GM23248 (cell line): ENCODE measurements at regions not wholly inside any gene's neighbourhood (a gene's known extent, or its start where the extent isn't known, plus 50 kb on each side); places are given as distances from the start of the nearest gene placed in this dataset.

Source experiments
- DNase-seq: peaks from one replicate; pipeline ENCODE4 v3.0.0-alpha.2; 2015
- H2AFZ ChIP-seq: fragments of 200-600 bp; sonication (generic); 2 replicates; pipeline ENCODE4 v1.6.1; 2016; ENCODE audit warnings: antibody characterized with exemption
- H3F3A ChIP-seq: fragments of 200-600 bp; sonication (generic); 2 replicates; pipeline ENCODE4 v1.6.1; 2016; ENCODE audit warnings: mild to moderate bottlenecking, antibody characterized with exemption, mixed run types; ENCODE audit not compliant: insufficient read depth
- H3K27ac ChIP-seq: fragments of 200-600 bp; sonication (generic); 2 replicates; pipeline ENCODE4 v1.5.1; 2016; ENCODE audit warnings: mild to moderate bottlenecking
- H3K27me3 ChIP-seq: fragments of 200-600 bp; sonication (generic); replicated peaks from 2 replicates; pipeline ENCODE4 v1.6.1; 2016; ENCODE audit warnings: mild to moderate bottlenecking; ENCODE audit not compliant: insufficient read depth
- H3K36me3 ChIP-seq: fragments of 200-600 bp; sonication (generic); 2 replicates; pipeline ENCODE4 v1.6.1; 2016; ENCODE audit warnings: low read depth, mild to moderate bottlenecking
- H3K4me1 ChIP-seq: fragments of 200-600 bp; sonication (generic); 2 replicates; pipeline ENCODE4 v1.6.1; 2016; ENCODE audit warnings: mild to moderate bottlenecking; ENCODE audit not compliant: insufficient read depth
- H3K4me2 ChIP-seq: fragments of 200-600 bp; sonication (generic); one replicate; pipeline ENCODE4 v1.6.1; 2016; ENCODE audit warnings: mild to moderate bottlenecking; ENCODE audit not compliant: unreplicated experiment
- H3K4me3 ChIP-seq: fragments of 200-600 bp; sonication (generic); 2 replicates; pipeline ENCODE4 v1.5.1; 2016; ENCODE audit warnings: mild to moderate bottlenecking
- H3K79me2 ChIP-seq: fragments of 200-600 bp; sonication (generic); 2 replicates; pipeline ENCODE4 v1.6.1; 2016; ENCODE audit warnings: mild to moderate bottlenecking; ENCODE audit not compliant: insufficient read depth
- H3K9ac ChIP-seq: fragments of 200-600 bp; sonication (generic); 2 replicates; pipeline ENCODE4 v1.6.1; 2016; ENCODE audit warnings: mild to moderate bottlenecking
- H3K9me2 ChIP-seq: fragments of 200-600 bp; sonication (generic); 2 replicates; pipeline ENCODE4 v1.6.1; 2016; ENCODE audit warnings: mixed run types, mild to moderate bottlenecking, moderate library complexity; ENCODE audit not compliant: insufficient read depth
- H3K9me3 ChIP-seq: fragments of 200-600 bp; sonication (generic); one replicate; pipeline ENCODE4 v1.6.1; 2017; ENCODE audit warnings: low read depth
- H4K20me1 ChIP-seq: fragments of 200-600 bp; sonication (generic); 2 replicates; pipeline ENCODE4 v1.6.0; 2016; ENCODE audit not compliant: insufficient read depth
- EZH2 ChIP-seq: fragments of 200-600 bp; sonication (generic); IDR thresholded peaks from 2 replicates; pipeline ENCODE4 v1.6.1; 2018; ENCODE audit warnings: antibody characterized with exemption, mild to moderate bottlenecking; ENCODE audit not compliant: insufficient read depth, poor library complexity, severe bottlenecking
- EZH2phosphoT487 ChIP-seq: fragments of 200-600 bp; sonication (generic); IDR thresholded peaks from 2 replicates; pipeline ENCODE4 v1.6.1; 2018; ENCODE audit warnings: antibody characterized with exemption, moderate library complexity, mild to moderate bottlenecking, low read depth; ENCODE audit not compliant: insufficient read depth
- WGBS, 2 experiments: methylation state at CpG; one replicate each; pipeline ENCODE4 v1.1.6; 2015 to 2017; ENCODE audit warnings: low lambda C conversion rate in 2 of 2, low coverage in 1 of 2; ENCODE audit errors: missing lambda C conversion rate in 2 of 2; 5-methylcytosine and 5-hydroxymethylcytosine counted together
- in situ Hi-C: fragments of 300-500 bp; cut with MboI; formaldehyde crosslinking; loops from 2 replicates; pipeline ENCODE4 v1.15.0; 2020

- no peak overlapping the region for H3K4me2 ChIP-seq
- H3K27ac ChIP-seq, result no peak overlapping the region
- 18 to 24% methylated on average over 4 of the region's 4 CpGs for WGBS, 2 experiments
- DNase-seq, result no peak
- no peak overlapping the region for H2AFZ ChIP-seq
- no peaks in the 10 kb centered on the region for H3K4me1 ChIP-seq
- no peaks in the 10 kb centered on the region for H4K20me1 ChIP-seq
- in situ Hi-C loops, result no loop called here
- H3K9me2 ChIP-seq, result no peaks in the 10 kb centered on the region
- H3K9ac ChIP-seq, result no peak overlapping the region
- H3K36me3 ChIP-seq, result no peaks in the 10 kb centered on the region
- no peaks in the 10 kb centered on the region for H3K9me3 ChIP-seq
- H3K27me3 ChIP-seq, result no peaks in the 10 kb centered on the region
- H3K4me3 ChIP-seq, result no peak overlapping the region
- no peaks in the 10 kb centered on the region for H3F3A ChIP-seq
- TF ChIP-seq EZH2phosphoT487 (no peak), EZH2 (no peak)
- H3K79me2 ChIP-seq, result no peaks in the 10 kb centered on the region
Observed at GRCh38 chr20:16678779-16679178, 51.0 kb upstream of the SNRPB2 start.

GRCh38 chr20:16676891-16677290 is 52.9 kb upstream of the SNRPB2 start:
- DNase-seq, result no peak
- in situ Hi-C loops, result no loop called here
- H3K9me2 ChIP-seq, result no peaks in the 10 kb centered on the region
- H4K20me1 ChIP-seq, result no peaks in the 10 kb centered on the region
- no peaks in the 10 kb centered on the region for H3K36me3 ChIP-seq
- H3K9me3 ChIP-seq, result no peaks in the 10 kb centered on the region
- H3K4me1 ChIP-seq, result no peaks in the 10 kb centered on the region
- H3K4me3 ChIP-seq, result no peak overlapping the region
- no peak overlapping the region for H3K4me2 ChIP-seq
- H3K27me3 ChIP-seq, result no peaks in the 10 kb centered on the region
- no peaks in the 10 kb centered on the region for H3K79me2 ChIP-seq
- WGBS, 2 experiments, result 7 to 38% methylated on average over 1 of the region's 1 CpG
- H3F3A ChIP-seq, result no peaks in the 10 kb centered on the region
- no peak overlapping the region for H3K9ac ChIP-seq
- no peak overlapping the region for H3K27ac ChIP-seq
- TF ChIP-seq EZH2phosphoT487 (no peak), EZH2 (no peak)
- no peak overlapping the region for H2AFZ ChIP-seq

- H3K9ac ChIP-seq, result no peak overlapping the region
- H3K27ac ChIP-seq, result no peak overlapping the region
- WGBS, 2 experiments, result 17 to 24% methylated on average over 4 of the region's 4 CpGs
- no peaks in the 10 kb centered on the region for H3F3A ChIP-seq
- in situ Hi-C loops, result no loop called here
- no peaks in the 10 kb centered on the region for H3K9me3 ChIP-seq
- no peak overlapping the region for H2AFZ ChIP-seq
- TF ChIP-seq EZH2phosphoT487, result no peak
- no peak for TF ChIP-seq EZH2
- no peaks in the 10 kb centered on the region for H3K79me2 ChIP-seq
- H3K4me1 ChIP-seq, result no peaks in the 10 kb centered on the region
- no peak overlapping the region for H3K4me2 ChIP-seq
- H4K20me1 ChIP-seq, result no peaks in the 10 kb centered on the region
- H3K36me3 ChIP-seq, result no peaks in the 10 kb centered on the region
- H3K4me3 ChIP-seq, result no peak overlapping the region
- H3K27me3 ChIP-seq, result no peaks in the 10 kb centered on the region
- no peaks in the 10 kb centered on the region for H3K9me2 ChIP-seq
- DNase-seq, result no peak
Observed at GRCh38 chr20:16675001-16675564, 54.7 kb upstream of the SNRPB2 start.

- Histone ChIP-seq H4K20me1 (no peaks in the 10 kb centered on the region), H3F3A (no peaks in the 10 kb centered on the region), H2AFZ (no peak overlapping the region), H3K9me3 (no peaks in the 10 kb centered on the region), H3K79me2 (no peaks in the 10 kb centered on the region), H3K36me3 (no peaks in the 10 kb centered on the region), H3K4me1 (no peaks in the 10 kb centered on the region), H3K4me2 (no peak overlapping the region), H3K4me3 (no peak overlapping the region), H3K9me2 (no peaks in the 10 kb centered on the region), H3K9ac (no peak overlapping the region), H3K27ac (no peak overlapping the region), H3K27me3 (no peaks in the 10 kb centered on the region)
- TF ChIP-seq EZH2, result no peak
- no peak for TF ChIP-seq EZH2phosphoT487
- no peak for DNase-seq
- in situ Hi-C loops, result no loop called here
- WGBS, 2 experiments, result 15 to 28% methylated on average over 4 of the region's 4 CpGs
Observed at GRCh38 chr20:16674243-16674642, 55.6 kb upstream of the SNRPB2 start.

- Histone ChIP-seq H3K9me2 (no peaks in the 10 kb centered on the region), H3K4me1 (no peaks in the 10 kb centered on the region), H3K27ac (no peak overlapping the region), H3K9ac (no peak overlapping the region), H2AFZ (no peak overlapping the region), H3K27me3 (no peaks in the 10 kb centered on the region), H3K36me3 (no peaks in the 10 kb centered on the region), H3K9me3 (no peaks in the 10 kb centered on the region), H3K4me3 (no peak overlapping the region), H3F3A (no peaks in the 10 kb centered on the region), H3K79me2 (no peaks in the 10 kb centered on the region), H3K4me2 (no peak overlapping the region), H4K20me1 (no peaks in the 10 kb centered on the region)
- no peak for DNase-seq
- WGBS, 2 experiments, result 30 to 42% methylated on average over 4 of the region's 4 CpGs
- in situ Hi-C loops, result no loop called here
- no peak for TF ChIP-seq EZH2phosphoT487
- no peak for TF ChIP-seq EZH2
Observed at GRCh38 chr20:16672299-16672698, 57.5 kb upstream of the SNRPB2 start.
